SKM-1 treated with dmso at 0.1 percent for 144 hours (cell line): ENCODE measurements at regions not wholly inside any gene's neighbourhood (a gene's known extent, or its start where the extent isn't known, plus 50 kb on each side); places are given as distances from the start of the nearest gene placed in this dataset.
"Not testable (repeated sequence)": the region's sequence is repeated elsewhere in the genome, so short reads cannot be mapped to it uniquely, and the experiment has no call there.

ENCODE experiments used
- DNase-seq: peaks from one replicate; lab custom pipeline; 2025; ENCODE audit not compliant: unreplicated experiment; lab: John Stamatoyannopoulos, UW

GRCh38 chr21:17195976-17196375 is 316.9 kb upstream of the CXADR start:
- no peak for DNase-seq

GRCh38 chr21:17196623-17197022 is 316.2 kb upstream of the CXADR start:
- DNase-seq = no peak

GRCh38 chr21:17197996-17198395 is 314.8 kb upstream of the CXADR start:
- no peak for DNase-seq

- no peak for DNase-seq
Measured at GRCh38 chr21:17200250-17200649, 312.6 kb upstream of the CXADR start.

GRCh38 chr21:17201741-17202260 is 311.0 kb upstream of the CXADR start:
- no peak for DNase-seq

- DNase-seq = no peak
Measured at GRCh38 chr21:17214801-17215200, 298.0 kb upstream of the CXADR start.

GRCh38 chr21:17219050-17219449 is 293.8 kb upstream of the CXADR start:
- DNase-seq = not testable (repeated sequence)

GRCh38 chr21:17231124-17231523 is 281.7 kb upstream of the CXADR start:
- DNase-seq = no peak

GRCh38 chr21:17231771-17232170 is 281.1 kb upstream of the CXADR start:
- DNase-seq = no peak

- no peak for DNase-seq
Measured at GRCh38 chr21:17238468-17238867, 274.4 kb upstream of the CXADR start.

- DNase-seq = no peak
Measured at GRCh38 chr21:17250778-17251241, 262.0 kb upstream of the CXADR start.

GRCh38 chr21:17257784-17258183 is 255.1 kb upstream of the CXADR start:
- no peak for DNase-seq

GRCh38 chr21:17264182-17264581 is 248.7 kb upstream of the CXADR start:
- DNase-seq = no peak

GRCh38 chr21:17269760-17270159 is 243.1 kb upstream of the CXADR start:
- DNase-seq = no peak

- DNase-seq = peak; percentile 49
Measured at GRCh38 chr21:17270229-17270628, 242.6 kb upstream of the CXADR start.

GRCh38 chr21:17279663-17280062 is 233.2 kb upstream of the CXADR start:
- DNase-seq = no peak

- not testable (repeated sequence) for DNase-seq
Measured at GRCh38 chr21:17293016-17293562, 219.8 kb upstream of the CXADR start.

- DNase-seq = no peak
Measured at GRCh38 chr21:17295997-17296396, 216.8 kb upstream of the CXADR start.

- DNase-seq = not testable (repeated sequence)
Measured at GRCh38 chr21:17299576-17299975, 213.3 kb upstream of the CXADR start.

- not testable (repeated sequence) for DNase-seq
Measured at GRCh38 chr21:17327715-17328114, 185.1 kb upstream of the CXADR start.

- no peak for DNase-seq
Measured at GRCh38 chr21:17334484-17334883, 178.4 kb upstream of the CXADR start.

- DNase-seq = no peak
Measured at GRCh38 chr21:17340081-17340480, 172.8 kb upstream of the CXADR start.

- DNase-seq = no peak
Measured at GRCh38 chr21:17343055-17343454, 169.8 kb upstream of the CXADR start.
